Lower leg skin (tissue), 3 donors: ENCODE measurements at regions not wholly inside any gene's neighbourhood (a gene's known extent, or its start where the extent isn't known, plus 50 kb on each side); places are given as distances from the start of the nearest gene placed in this dataset.

Experiments used
- CTCF ChIP-seq, 3 donors: fragments of 450-650 bp; IDR thresholded peaks; one replicate each; pipeline ENCODE4 v1.5.1; 2016; ENCODE audit warnings: antibody characterized with exemption in 3 of 3, mild to moderate bottlenecking in 3 of 3, moderate library complexity in 2 of 3
- POLR2A ChIP-seq, 2 donors: fragments of 450-650 bp; IDR thresholded peaks; one replicate each; pipeline ENCODE4 v1.6.1; 2016 to 2017; ENCODE audit warnings: antibody characterized with exemption in 2 of 2, mild to moderate bottlenecking in 1 of 2, moderate library complexity in 1 of 2

GRCh38 chr4:155597281-155597680 lies 69.4 kb upstream of the GUCY1A1 start:
- no peak for TF ChIP-seq CTCF (IDR thresholded peaks at IDR 0.05)
- no peak for TF ChIP-seq POLR2A (IDR thresholded peaks at IDR 0.05)
